ENCODE measurements at regions not wholly inside any gene's neighbourhood (a gene's known extent, or its start where the extent isn't known, plus 50 kb on each side); places are given as distances from the start of the nearest gene placed in this dataset.
"Not testable (repeated sequence)": the region's sequence is repeated elsewhere in the genome, so short reads cannot be mapped to it uniquely, and the experiment has no call there.

- no peak for TF ChIP-seq JUND (IDR thresholded peaks at IDR 0.05; ENCODE audit: low read depth)
- DNase-seq (ENCODE audit: low read depth in 1 of 2, low spot score in 1 of 2) = no peak
- in situ Hi-C loops (cut with HindIII; ENCODE audit: low pct_unique_long_range_greater_than_20kb, low sequenced_read_pairs) = no loop called here
These were observed 325.6 kb downstream of the CENPW start for GRCh38 chr6:126665551-126665950.

- DNase-seq (ENCODE audit: low read depth in 1 of 2, low spot score in 1 of 2) = no peak
- in situ Hi-C loops (cut with HindIII; ENCODE audit: low pct_unique_long_range_greater_than_20kb, low sequenced_read_pairs) = no loop called here
- TF ChIP-seq JUND (IDR thresholded peaks at IDR 0.05; ENCODE audit: low read depth) = no peak
These were observed 327.2 kb downstream of the CENPW start for GRCh38 chr6:126667071-126667470.

- no peak for DNase-seq (ENCODE audit: low read depth in 1 of 2, low spot score in 1 of 2)
- no peak for TF ChIP-seq JUND (IDR thresholded peaks at IDR 0.05; ENCODE audit: low read depth)
- in situ Hi-C loops (cut with HindIII; ENCODE audit: low pct_unique_long_range_greater_than_20kb, low sequenced_read_pairs) = no loop called here
These were observed 327.8 kb downstream of the CENPW start for GRCh38 chr6:126667728-126668127.

GRCh38 chr6:126672649-126673048 lies 332.7 kb downstream of the CENPW start:
- in situ Hi-C loops (cut with HindIII; ENCODE audit: low pct_unique_long_range_greater_than_20kb, low sequenced_read_pairs) = no loop called here
- DNase-seq (ENCODE audit: low read depth in 1 of 2, low spot score in 1 of 2) = no peak
- no peak for TF ChIP-seq JUND (IDR thresholded peaks at IDR 0.05; ENCODE audit: low read depth)

- DNase-seq (ENCODE audit: low read depth in 1 of 2, low spot score in 1 of 2); in situ Hi-C loops (cut with HindIII; ENCODE audit: low pct_unique_long_range_greater_than_20kb, low sequenced_read_pairs): not testable (repeated sequence)
These were observed 333.8 kb downstream of the CENPW start for GRCh38 chr6:126673749-126674148.

- in situ Hi-C loops (cut with HindIII; ENCODE audit: low pct_unique_long_range_greater_than_20kb, low sequenced_read_pairs) = no loop called here
- no peak for DNase-seq (ENCODE audit: low read depth in 1 of 2, low spot score in 1 of 2)
- TF ChIP-seq JUND (IDR thresholded peaks at IDR 0.05; ENCODE audit: low read depth) = no peak
These were observed 342.5 kb downstream of the CENPW start for GRCh38 chr6:126682440-126682839.

- DNase-seq (ENCODE audit: low read depth in 1 of 2, low spot score in 1 of 2) = no peak
- no peak for TF ChIP-seq JUND (IDR thresholded peaks at IDR 0.05; ENCODE audit: low read depth)
- in situ Hi-C loops (cut with HindIII; ENCODE audit: low pct_unique_long_range_greater_than_20kb, low sequenced_read_pairs) = no loop called here
These were observed 345.3 kb downstream of the CENPW start for GRCh38 chr6:126685182-126685581.

- in situ Hi-C loops (cut with HindIII; ENCODE audit: low pct_unique_long_range_greater_than_20kb, low sequenced_read_pairs) = no loop called here
- no peak for DNase-seq (ENCODE audit: low read depth in 1 of 2, low spot score in 1 of 2)
- no peak for TF ChIP-seq JUND (IDR thresholded peaks at IDR 0.05; ENCODE audit: low read depth)
These were observed 357.2 kb downstream of the CENPW start for GRCh38 chr6:126696921-126697693.

GRCh38 chr6:126698732-126699240 lies 358.9 kb downstream of the CENPW start:
- in situ Hi-C loops (cut with HindIII; ENCODE audit: low pct_unique_long_range_greater_than_20kb, low sequenced_read_pairs) = no loop called here
- DNase-seq (ENCODE audit: low read depth in 1 of 2, low spot score in 1 of 2) = no peak
- TF ChIP-seq JUND (IDR thresholded peaks at IDR 0.05; ENCODE audit: low read depth) = no peak

- in situ Hi-C loops (cut with HindIII; ENCODE audit: low pct_unique_long_range_greater_than_20kb, low sequenced_read_pairs) = no loop called here
- TF ChIP-seq JUND (IDR thresholded peaks at IDR 0.05; ENCODE audit: low read depth) = no peak
- no peak for DNase-seq (ENCODE audit: low read depth in 1 of 2, low spot score in 1 of 2)
These were observed 362.0 kb downstream of the CENPW start for GRCh38 chr6:126701676-126702560.

GRCh38 chr6:126716032-126716431 lies 376.1 kb downstream of the CENPW start:
- no peak for DNase-seq (ENCODE audit: low read depth in 1 of 2, low spot score in 1 of 2)
- no peak for TF ChIP-seq JUND (IDR thresholded peaks at IDR 0.05; ENCODE audit: low read depth)
- in situ Hi-C loops (cut with HindIII; ENCODE audit: low pct_unique_long_range_greater_than_20kb, low sequenced_read_pairs) = no loop called here

GRCh38 chr6:126716826-126717509 lies 377.1 kb downstream of the CENPW start:
- no peak for TF ChIP-seq JUND (IDR thresholded peaks at IDR 0.05; ENCODE audit: low read depth)
- in situ Hi-C loops (cut with HindIII; ENCODE audit: low pct_unique_long_range_greater_than_20kb, low sequenced_read_pairs) = no loop called here
- no peak for DNase-seq (ENCODE audit: low read depth in 1 of 2, low spot score in 1 of 2)

All from T47D (cell line).